ENCODE measurements at regions not wholly inside any gene's neighbourhood (a gene's known extent, or its start where the extent isn't known, plus 50 kb on each side); places are given as distances from the start of the nearest gene placed in this dataset.

GRCh38 chr2:208890486-208890885 lies 483.9 kb downstream of the PTH2R start:
- no peak for TF ChIP-seq SMC3 (IDR thresholded peaks at IDR 0.05; ENCODE audit: low read depth, low read length)
- TF ChIP-seq, protein P1, sequence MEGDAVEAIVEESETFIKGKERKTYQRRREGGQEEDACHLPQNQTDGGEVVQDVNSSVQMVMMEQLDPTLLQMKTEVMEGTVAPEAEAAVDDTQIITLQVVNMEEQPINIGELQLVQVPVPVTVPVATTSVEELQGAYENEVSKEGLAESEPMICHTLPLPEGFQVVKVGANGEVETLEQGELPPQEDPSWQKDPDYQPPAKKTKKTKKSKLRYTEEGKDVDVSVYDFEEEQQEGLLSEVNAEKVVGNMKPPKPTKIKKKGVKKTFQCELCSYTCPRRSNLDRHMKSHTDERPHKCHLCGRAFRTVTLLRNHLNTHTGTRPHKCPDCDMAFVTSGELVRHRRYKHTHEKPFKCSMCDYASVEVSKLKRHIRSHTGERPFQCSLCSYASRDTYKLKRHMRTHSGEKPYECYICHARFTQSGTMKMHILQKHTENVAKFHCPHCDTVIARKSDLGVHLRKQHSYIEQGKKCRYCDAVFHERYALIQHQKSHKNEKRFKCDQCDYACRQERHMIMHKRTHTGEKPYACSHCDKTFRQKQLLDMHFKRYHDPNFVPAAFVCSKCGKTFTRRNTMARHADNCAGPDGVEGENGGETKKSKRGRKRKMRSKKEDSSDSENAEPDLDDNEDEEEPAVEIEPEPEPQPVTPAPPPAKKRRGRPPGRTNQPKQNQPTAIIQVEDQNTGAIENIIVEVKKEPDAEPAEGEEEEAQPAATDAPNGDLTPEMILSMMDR (IDR thresholded peaks at IDR 0.05), result no peak
- no peak for TF ChIP-seq CHD2 (IDR thresholded peaks at IDR 0.05; ENCODE audit: low read length, partially characterized antibody)
- TF ChIP-seq EP300 (IDR thresholded peaks at IDR 0.05; ENCODE audit: borderline replicate concordance in 1 of 2, low read depth in 1 of 2, low read length in 1 of 2), result no peak
- no peak for TF ChIP-seq USF1 (IDR thresholded peaks at IDR 0.05; ENCODE audit: borderline replicate concordance, low read depth)
- no peak for TF ChIP-seq RAD21 (IDR thresholded peaks at IDR 0.05; ENCODE audit: low read length)
- TF ChIP-seq SIN3A (IDR thresholded peaks at IDR 0.05; ENCODE audit: borderline replicate concordance, low read depth, low read length), result no peak
- no peak for TF ChIP-seq GATA2 (CRISPR knock-in tag; IDR thresholded peaks at IDR 0.05)
- no peak for TF ChIP-seq RCOR1 (IDR thresholded peaks at IDR 0.05; ENCODE audit: low read length)

Measured in SK-N-SH (cell line).